NCI-H1694 treated with DMSO at 0.1 percent for 48 hours (cell line): ENCODE measurements at regions not wholly inside any gene's neighbourhood (a gene's known extent, or its start where the extent isn't known, plus 50 kb on each side); places are given as distances from the start of the nearest gene placed in this dataset.

Source experiments
- DNase-seq: peaks from one replicate; lab custom pipeline; 2025; lab: John Stamatoyannopoulos, UW

DNA sequence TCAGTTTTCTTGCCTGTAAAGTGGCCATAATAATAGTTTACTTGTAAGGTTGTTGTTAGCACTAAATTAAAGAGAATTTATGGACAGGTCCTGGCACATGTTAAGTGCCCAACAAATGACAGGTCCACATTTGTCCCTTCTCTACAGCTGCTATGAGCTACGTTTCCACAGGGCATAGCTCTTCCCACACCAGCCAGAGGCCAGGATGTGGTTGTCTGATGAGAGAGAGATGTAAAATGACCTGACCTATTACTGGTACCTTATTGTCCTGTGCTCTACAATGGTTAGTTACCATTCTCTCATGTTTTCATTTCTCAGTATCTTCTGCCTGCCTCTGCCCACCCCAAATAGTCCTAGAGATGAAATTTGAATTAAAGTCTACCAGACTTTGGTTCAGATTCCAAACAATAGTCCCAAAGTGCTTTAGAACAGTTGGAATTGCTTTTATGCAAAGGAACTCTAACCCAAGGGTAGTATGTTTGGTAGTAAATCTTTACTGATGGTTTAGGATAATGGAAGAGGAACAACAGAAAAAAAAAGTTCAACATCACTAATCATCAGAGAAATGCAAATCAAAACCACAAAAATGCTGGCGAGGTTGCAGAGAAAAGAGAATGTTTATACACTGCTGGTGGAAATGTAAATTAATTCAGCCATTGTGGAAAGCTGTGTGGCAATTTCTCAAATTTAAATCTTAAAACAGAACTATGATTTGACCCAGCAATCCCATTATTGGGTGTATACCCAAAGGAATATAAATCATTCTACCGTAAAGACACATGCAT is 57.1 kb upstream of the ANKFN1 start:
- DNase-seq = no peak

DNA sequence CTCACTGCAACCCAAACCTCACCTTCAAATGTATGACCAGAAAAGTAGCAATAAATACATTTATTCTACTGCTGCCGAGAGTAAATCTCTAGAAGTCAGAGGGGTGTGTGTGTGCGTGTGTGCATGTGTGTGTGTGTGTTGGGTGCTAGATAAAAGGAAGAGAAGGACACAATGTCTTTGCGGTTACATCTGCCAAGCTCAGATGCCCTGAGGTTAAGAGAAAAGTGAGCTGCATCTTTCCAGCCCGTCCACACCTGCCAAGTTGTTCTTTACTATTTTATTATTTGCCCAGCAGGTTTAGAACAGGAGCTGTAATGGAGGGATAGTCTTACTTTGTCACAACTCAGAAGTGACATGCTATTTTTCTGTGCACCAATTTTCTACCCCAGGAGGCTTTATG is 54.5 kb upstream of the ANKFN1 start:
- DNase-seq = no peak

DNA sequence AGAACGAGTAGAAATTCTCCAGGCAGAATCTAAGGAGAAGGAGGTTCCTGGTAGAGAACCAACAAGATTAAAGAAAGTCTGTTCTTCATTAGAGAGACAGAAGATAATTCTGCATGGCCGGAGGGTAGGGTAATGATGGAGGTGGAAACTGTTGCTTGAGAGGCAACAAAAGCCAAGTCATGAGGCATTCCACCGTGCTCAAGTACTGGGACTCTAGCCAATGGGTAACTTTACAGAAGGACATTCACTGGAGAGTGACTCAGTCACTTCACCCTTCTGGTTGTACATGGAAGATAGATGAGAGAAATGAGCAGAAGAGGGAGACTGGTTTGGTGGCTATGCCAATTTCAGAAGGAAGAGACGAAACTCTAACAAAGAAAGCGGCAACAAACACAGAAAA is 53.6 kb upstream of the ANKFN1 start:
- no peak for DNase-seq
